H1 (cell line): ENCODE measurements at regions not wholly inside any gene's neighbourhood (a gene's known extent, or its start where the extent isn't known, plus 50 kb on each side); places are given as distances from the start of the nearest gene placed in this dataset.

Experiments used
- CTCF ChIA-PET: fragments of 300-600 bp; sonication (Branson Sonifier 250); formaldehyde crosslinking; loops from one replicate; lab custom pipeline; 2021; ENCODE audit not compliant: partially characterized antibody; lab: Charles Lee
- POLR2A ChIA-PET: fragments of 300-600 bp; sonication (Branson Sonifier 250); formaldehyde crosslinking; loops from one replicate; lab custom pipeline; 2021; ENCODE audit warnings: inconsistent platforms; ENCODE audit not compliant: partially characterized antibody; lab: Charles Lee
- DNase-seq, 2 experiments: peaks; one replicate each; pipeline versions ENCODE4 v3.0.0 to v3.0.0-alpha.2; 2010 to 2022; ENCODE audit warnings: low spot score in 2 of 2, low read depth in 1 of 2, mixed read lengths in 1 of 2
- FAIRE-seq: peaks from 2 replicates; lab custom pipeline; 2011; peaks lifted over from hg19 to GRCh38; lab: Jason Lieb, UNC
- H2AFZ ChIP-seq: 2 replicates; pipeline ENCODE4 v1.8.1; 2012; ENCODE audit warnings: low read length, inconsistent platforms
- H2AK5ac ChIP-seq: 2 replicates; pipeline ENCODE4 v1.6.1; 2013; ENCODE audit warnings: low read depth, low read length
- H2BK120ac ChIP-seq: replicated peaks from 2 replicates; pipeline ENCODE3; 2013; ENCODE audit warnings: low read depth, low read length, inconsistent platforms
- H2BK12ac ChIP-seq: 2 replicates; pipeline ENCODE4 v1.6.1; 2013; ENCODE audit warnings: low read depth, low read length
- H2BK15ac ChIP-seq: 2 replicates; pipeline ENCODE4 v1.6.1; 2013; ENCODE audit warnings: low read length
- H2BK20ac ChIP-seq: 2 replicates; pipeline ENCODE4 v1.6.1; 2013; ENCODE audit warnings: low read length
- H2BK5ac ChIP-seq: 2 replicates; pipeline ENCODE4 v1.6.1; 2013; ENCODE audit warnings: low read depth, low read length
- H3K14ac ChIP-seq: 2 replicates; pipeline ENCODE4 v1.6.1; 2013; ENCODE audit warnings: inconsistent platforms; ENCODE audit not compliant: insufficient read length
- H3K18ac ChIP-seq: 2 replicates; pipeline ENCODE4 v1.6.1; 2013; ENCODE audit warnings: low read length; ENCODE audit errors: extremely low read depth
- H3K23ac ChIP-seq: 2 replicates; pipeline ENCODE4 v1.6.1; 2013; ENCODE audit warnings: inconsistent platforms; ENCODE audit not compliant: insufficient read length
- H3K23me2 ChIP-seq: 2 replicates; pipeline ENCODE4 v1.6.1; 2013; ENCODE audit warnings: low read depth, low read length
- H3K27ac ChIP-seq: 2 replicates; pipeline ENCODE4 v1.6.1; 2011; ENCODE audit warnings: low read depth, low read length, inconsistent platforms
- H3K27me3 ChIP-seq, 4 experiments: replicated peaks in 1 of 4; 1 replicate in 1 of 4; 2 replicates in 3 of 4; pipeline versions ENCODE4 v1.6.1 to v1.8.1; 2011 to 2013; ENCODE audit warnings: low read length in 3 of 4, mild to moderate bottlenecking in 3 of 4, inconsistent platforms in 2 of 4, mixed read lengths in 2 of 4, moderate library complexity in 1 of 4; ENCODE audit not compliant: control insufficient read depth in 3 of 4, insufficient read depth in 3 of 4; ENCODE audit errors: extremely low read depth in 1 of 4
- H3K36me3 ChIP-seq, 4 experiments: 2 replicates each; pipeline versions ENCODE4 v1.6.1 to v1.8.1; 2011 to 2013; ENCODE audit warnings: mild to moderate bottlenecking in 4 of 4, low read length in 3 of 4, moderate library complexity in 2 of 4, control low read depth in 1 of 4, inconsistent platforms in 1 of 4; ENCODE audit not compliant: insufficient read depth in 4 of 4, control insufficient read depth in 2 of 4
- H3K4ac ChIP-seq: replicated peaks from 2 replicates; pipeline ENCODE3; 2013; ENCODE audit warnings: low read length, low read depth, mixed read lengths, inconsistent platforms; ENCODE audit not compliant: insufficient read length
- H3K4me1 ChIP-seq, 4 experiments: replicated peaks in 1 of 4; 1 replicate in 1 of 4; 2 replicates in 3 of 4; pipeline versions ENCODE4 v1.6.1 to v1.8.1; 2011 to 2013; ENCODE audit warnings: low read length in 3 of 4, inconsistent platforms in 2 of 4, mixed read lengths in 1 of 4; ENCODE audit not compliant: insufficient read depth in 4 of 4, control insufficient read depth in 3 of 4
- H3K4me2 ChIP-seq, 2 experiments: 2 replicates each; pipeline versions ENCODE4 v1.6.1 to v1.8.1; 2011 to 2013; ENCODE audit warnings: low read depth in 2 of 2, low read length in 2 of 2, control low read depth in 1 of 2, inconsistent platforms in 1 of 2, mild to moderate bottlenecking in 1 of 2; ENCODE audit not compliant: insufficient read depth in 1 of 2
- H3K4me3 ChIP-seq, 4 experiments: fragments of 200-600, 300-600 bp in 1 of 4; sonication (generic), shearing (Covaris generic), sonication (Bioruptor Twin) in 1 of 4; 2 replicates each; pipeline versions ENCODE4 v1.5.1 to v1.8.1; 2011 to 2016; ENCODE audit warnings: low read length in 4 of 4, low read depth in 3 of 4, control low read depth in 2 of 4, inconsistent platforms in 2 of 4, mild to moderate bottlenecking in 2 of 4, mixed read lengths in 1 of 4, moderate library complexity in 1 of 4; ENCODE audit not compliant: insufficient read depth in 2 of 4; ENCODE audit errors: extremely low read depth in 1 of 4
- H3K56ac ChIP-seq: replicated peaks from 2 replicates; pipeline ENCODE3; 2013; ENCODE audit warnings: low read depth, mild to moderate bottlenecking, mixed read lengths, low read length, inconsistent platforms; ENCODE audit not compliant: insufficient read length
- H3K79me1 ChIP-seq: 2 replicates; pipeline ENCODE4 v1.6.1; 2013; ENCODE audit warnings: low read depth, low read length, control low read depth
- H3K79me2 ChIP-seq, 2 experiments: 2 replicates each; pipeline versions ENCODE4 v1.6.1 to v1.8.1; 2012 to 2013; ENCODE audit warnings: low read length in 2 of 2, mild to moderate bottlenecking in 2 of 2, inconsistent platforms in 1 of 2; ENCODE audit not compliant: insufficient read depth in 2 of 2, control insufficient read depth in 1 of 2
- H3K9ac ChIP-seq, 4 experiments: replicated peaks in 1 of 4; 1 replicate in 1 of 4; 2 replicates in 3 of 4; pipeline versions ENCODE4 v1.6.1 to v1.8.1; 2011 to 2013; ENCODE audit warnings: low read depth in 3 of 4, low read length in 3 of 4, control low read depth in 2 of 4, mild to moderate bottlenecking in 2 of 4, moderate library complexity in 2 of 4, inconsistent platforms in 1 of 4; ENCODE audit errors: extremely low read depth in 1 of 4
- H3K9me3 ChIP-seq, 2 experiments: 2 replicates each; pipeline versions ENCODE4 v1.6.1 to v1.8.1; 2012 to 2013; ENCODE audit warnings: mild to moderate bottlenecking in 2 of 2, moderate library complexity in 2 of 2, control low read depth in 1 of 2, inconsistent platforms in 1 of 2, low read depth in 1 of 2, low read length in 1 of 2, mixed read lengths in 1 of 2; ENCODE audit not compliant: insufficient read depth in 2 of 2
- H4K20me1 ChIP-seq, 2 experiments: replicated peaks in 1 of 2; 2 replicates each; pipeline versions ENCODE3 to v1.8.1; 2011 to 2013; ENCODE audit warnings: inconsistent platforms in 2 of 2, low read length in 2 of 2, mild to moderate bottlenecking in 1 of 2; ENCODE audit not compliant: insufficient read depth in 2 of 2, control insufficient read depth in 1 of 2
- H4K5ac ChIP-seq: 2 replicates; pipeline ENCODE4 v1.6.1; 2013; ENCODE audit warnings: low read length, low read depth, mixed read lengths, inconsistent platforms; ENCODE audit not compliant: insufficient read length
- H4K8ac ChIP-seq: 2 replicates; pipeline ENCODE4 v1.8.0; 2013; ENCODE audit warnings: mild to moderate bottlenecking, moderate library complexity, low read length, inconsistent platforms; ENCODE audit not compliant: insufficient read depth; ENCODE audit errors: extremely low read depth
- H4K91ac ChIP-seq: replicated peaks from 2 replicates; pipeline ENCODE3; 2013; ENCODE audit warnings: low read length, mixed read lengths, inconsistent platforms; ENCODE audit not compliant: insufficient read length
- ASH2L ChIP-seq: fragments of 200-600, 300-600 bp; sonication (generic); IDR thresholded peaks from one replicate; pipeline ENCODE4 v1.7.1; 2017; ENCODE audit warnings: low read length
- ATF2 ChIP-seq: IDR thresholded peaks from 2 replicates; pipeline ENCODE4 v1.6.1; 2012; ENCODE audit warnings: low read length, inconsistent platforms
- BCL11A ChIP-seq, 2 experiments: IDR thresholded peaks; one replicate each; pipeline ENCODE4 v1.6.1; 2011; ENCODE audit warnings: low read depth in 2 of 2, low read length in 2 of 2, mild to moderate bottlenecking in 2 of 2
- EGR1 ChIP-seq: IDR thresholded peaks from 2 replicates; pipeline ENCODE4 v1.6.1; 2011; ENCODE audit warnings: low read depth, low read length, borderline replicate concordance
- GTF2F1 ChIP-seq: IDR thresholded peaks from 2 replicates; pipeline ENCODE4 v1.6.1; 2012; ENCODE audit warnings: low read depth, low read length, improper control_type of control experiment, borderline replicate concordance
- HDAC2 ChIP-seq, 2 experiments: fragments of 300-600 bp in 1 of 2; sonication (generic) in 1 of 2; IDR thresholded peaks; 2 replicates each; pipeline ENCODE4 v1.6.1; 2011 to 2012; ENCODE audit warnings: low read depth in 2 of 2, low read length in 2 of 2, mild to moderate bottlenecking in 2 of 2, moderate library complexity in 2 of 2, borderline replicate concordance in 1 of 2, inconsistent platforms in 1 of 2
- MAX ChIP-seq: IDR thresholded peaks from 2 replicates; pipeline ENCODE4 v1.6.1; 2012; ENCODE audit warnings: inconsistent platforms
- NANOG ChIP-seq: IDR thresholded peaks from 2 replicates; pipeline ENCODE4 v1.6.1; 2011; ENCODE audit warnings: low read length, low read depth, mild to moderate bottlenecking, inconsistent platforms; ENCODE audit not compliant: insufficient read depth, poor library complexity, severe bottlenecking
- NRF1 ChIP-seq: IDR thresholded peaks from 2 replicates; pipeline ENCODE4 v1.6.1; 2011; ENCODE audit warnings: mild to moderate bottlenecking, low read depth, low read length, improper control_type of control experiment
- POU5F1 ChIP-seq: IDR thresholded peaks from 2 replicates; pipeline ENCODE4 v1.6.1; 2011; ENCODE audit warnings: low read depth, mild to moderate bottlenecking, low read length, moderate library complexity
- SP2 ChIP-seq: IDR thresholded peaks from 2 replicates; pipeline ENCODE4 v1.6.1; 2012; ENCODE audit warnings: mild to moderate bottlenecking, low read length, inconsistent platforms
- TCF12 ChIP-seq: IDR thresholded peaks from 2 replicates; pipeline ENCODE4 v1.6.1; 2011; ENCODE audit warnings: low read depth, mild to moderate bottlenecking, low read length
- TEAD4 ChIP-seq: IDR thresholded peaks from 2 replicates; pipeline ENCODE4 v1.6.1; 2012; ENCODE audit warnings: low read depth, low read length, inconsistent platforms, mixed read lengths
- ZNF274 ChIP-seq: IDR thresholded peaks from 2 replicates; pipeline ENCODE4 v1.7.0; 2012; ENCODE audit warnings: low read length, borderline replicate concordance; ENCODE audit errors: extremely low read depth
- WGBS, 2 experiments: shearing (Covaris generic) in 1 of 2; methylation state at CpG; one replicate each; pipeline versions ENCODE4 v1.1.6 to v1.1.7; 2013 to 2015; ENCODE audit warnings: low lambda C conversion rate in 2 of 2, mixed read lengths in 2 of 2, inconsistent platforms in 1 of 2, low coverage in 1 of 2, missing lambda C conversion rate in 1 of 2; ENCODE audit not compliant: insufficient replicate concordance in 2 of 2, insufficient coverage in 1 of 2, insufficient read length in 1 of 2; ENCODE audit errors: extremely low coverage in 1 of 2, missing lambda C conversion rate in 1 of 2; 5-methylcytosine and 5-hydroxymethylcytosine counted together

- no peak overlapping the region for H2BK20ac ChIP-seq
- WGBS, 2 experiments = 79% methylated on average over 1 of the region's 1 CpG; no CpG with 5 or more reads in 1 of the 2 experiments
- ChIA-PET CTCF (no interaction called here), POLR2A (no interaction called here)
- H3K18ac ChIP-seq = no peak overlapping the region
- DNase-seq (no peak), FAIRE-seq (no peak)
- no peak overlapping the region for H2BK120ac ChIP-seq
- H2BK15ac ChIP-seq = no peak overlapping the region
- no peak overlapping the region for H2AFZ ChIP-seq
- no peak overlapping the region for H3K9ac ChIP-seq
- no peak overlapping the region for H2BK5ac ChIP-seq
- no peak overlapping the region for H4K91ac ChIP-seq
- H3K36me3 ChIP-seq = no peaks in the 10 kb centered on the region; a peak in 1 of 8 replicates
- H3K27ac ChIP-seq = no peak overlapping the region
- H3K79me2 ChIP-seq = no peaks in the 10 kb centered on the region
- no peak overlapping the region for H3K4me3 ChIP-seq
- H4K8ac ChIP-seq = no peak overlapping the region
- no peak overlapping the region for H3K4me2 ChIP-seq
- no peak overlapping the region for H3K14ac ChIP-seq
- peaks cover 17 to 34% of the 10 kb centered on the region in 2 experiments for H3K9me3 ChIP-seq
- H3K27me3 ChIP-seq = no peaks in the 10 kb centered on the region
- H4K20me1 ChIP-seq = no peaks in the 10 kb centered on the region
- H3K56ac ChIP-seq = no peak overlapping the region
- H3K4ac ChIP-seq = no peak overlapping the region
- no peak overlapping the region for H2BK12ac ChIP-seq
- H2AK5ac ChIP-seq = no peak overlapping the region
- no peak overlapping the region for H4K5ac ChIP-seq
- no peaks in the 10 kb centered on the region for H3K4me1 ChIP-seq
- H3K23me2 ChIP-seq = no peaks in the 10 kb centered on the region
- H3K23ac ChIP-seq = no peak overlapping the region
- no peaks in the 10 kb centered on the region for H3K79me1 ChIP-seq
- TF ChIP-seq ZNF274 (no peak), MAX (no peak), ASH2L (no peak), BCL11A (IDR thresholded peaks at IDR 0.05; ENCODE audit: low read depth in 2 of 2, low read length in 2 of 2) (no peak), TEAD4 (no peak), HDAC2 (IDR thresholded peaks at IDR 0.05; ENCODE audit: borderline replicate concordance in 1 of 2, low read depth in 2 of 2, low read length in 2 of 2) (no peak), POU5F1 (no peak), ATF2 (no peak), NRF1 (no peak), SP2 (no peak), EGR1 (no peak), NANOG (no peak), GTF2F1 (no peak), TCF12 (no peak)
Observed at GRCh38 chr3:81068546-81068945, 692.9 kb downstream of the GBE1 start.
